K562 (cell line): ENCODE measurements at regions not wholly inside any gene's neighbourhood (a gene's known extent, or its start where the extent isn't known, plus 50 kb on each side); places are given as distances from the start of the nearest gene placed in this dataset.

Experiments used
- ATAC-seq: fragments of 200-7000 bp; cut with Tn5 transposase; 3 replicates; pipeline ENCODE4 v1.9.1; 2020; ENCODE audit warnings: moderate library complexity
- BruUV-seq: library from RNA; stranded (reverse); fragments of 400-500 nt; replicated peaks from 2 replicates; lab custom pipeline; 2021; lab: Mats Ljungman, UMichigan
- CTCF ChIA-PET: fragments of 300-600 bp; formaldehyde crosslinking; extraction: SDS; loops from one replicate; lab custom pipeline; 2021; ENCODE audit warnings: low intra/inter-chr PET ratio; lab: Yijun Ruan, JAX
- POLR2A ChIA-PET: fragments of 300-600, 350-650 bp; sonication (Branson Sonifier 250); formaldehyde crosslinking; extraction: SDS; loops from one replicate; lab custom pipeline; 2021; ENCODE audit warnings: antibody characterized with exemption, inconsistent platforms; lab: Yijun Ruan, JAX
- DNase-seq, 4 experiments: peaks; one replicate each; pipeline versions ENCODE4 v3.0.0 to v3.0.0-alpha.2; 2011 to 2018; ENCODE audit warnings: low spot score in 3 of 4, mixed read lengths in 3 of 4; ENCODE audit errors: extremely low read depth in 1 of 4
- FAIRE-seq: peaks from 2 replicates; lab custom pipeline; 2011; peaks lifted over from hg19 to GRCh38; lab: Jason Lieb, UNC
- H2AFZ ChIP-seq: 2 replicates; pipeline ENCODE4 v1.6.0; 2011; ENCODE audit warnings: low read depth, low read length, control low read depth, inconsistent platforms
- H3K27ac ChIP-seq: fragments of 200-600 bp; 3 replicates; pipeline ENCODE4 v1.8.0; 2011; ENCODE audit warnings: low read depth, mild to moderate bottlenecking, control low read depth, inconsistent platforms, low read length, moderate library complexity, mixed read lengths; ENCODE audit errors: extremely low read depth
- H3K27me3 ChIP-seq, 2 experiments: fragments of 300-600 bp in 1 of 2; 2 replicates in 1 of 2; 3 replicates in 1 of 2; pipeline versions ENCODE4 v1.6.0 to v1.8.0; 2011; ENCODE audit warnings: inconsistent platforms in 2 of 2, low read length in 2 of 2, mild to moderate bottlenecking in 1 of 2, mixed read lengths in 1 of 2, moderate library complexity in 1 of 2; ENCODE audit not compliant: control insufficient read depth in 2 of 2, insufficient read depth in 2 of 2
- H3K36me3 ChIP-seq: fragments of 300-600 bp; 3 replicates; pipeline ENCODE4 v1.8.0; 2011; ENCODE audit warnings: mild to moderate bottlenecking, low read length, inconsistent platforms; ENCODE audit not compliant: control insufficient read depth, insufficient read depth
- H3K4me1 ChIP-seq, 2 experiments: fragments of 200-600 bp in 1 of 2; replicated peaks in 1 of 2; 2 replicates in 1 of 2; 3 replicates in 1 of 2; pipeline versions ENCODE4 v1.5.1 to v1.8.0; 2011; ENCODE audit warnings: inconsistent platforms in 2 of 2, low read length in 2 of 2, mild to moderate bottlenecking in 1 of 2, mixed read lengths in 1 of 2, moderate library complexity in 1 of 2; ENCODE audit not compliant: control insufficient read depth in 2 of 2, insufficient read depth in 2 of 2
- H3K4me2 ChIP-seq: 2 replicates; pipeline ENCODE4 v1.6.1; 2011; ENCODE audit warnings: low read length, control low read depth, inconsistent platforms, mixed read lengths; ENCODE audit not compliant: insufficient read depth
- H3K4me3 ChIP-seq: fragments of 200-600 bp; sonication (generic), shearing (Covaris generic); 2 replicates; pipeline ENCODE4 v1.5.1; 2016; ENCODE audit warnings: control low read depth, inconsistent platforms
- H3K79me2 ChIP-seq: fragments of 200-600 bp; 3 replicates; pipeline ENCODE4 v1.8.0; 2011; ENCODE audit warnings: low read length, inconsistent platforms; ENCODE audit not compliant: control insufficient read depth, insufficient read depth
- H3K9ac ChIP-seq, 2 experiments: 2 replicates each; pipeline versions ENCODE4 v1.6.0 to v1.6.1; 2011; ENCODE audit warnings: low read depth in 2 of 2, low read length in 2 of 2, control low read depth in 1 of 2, inconsistent platforms in 1 of 2, mild to moderate bottlenecking in 1 of 2, mixed read lengths in 1 of 2; ENCODE audit not compliant: insufficient read depth in 1 of 2
- H3K9me1 ChIP-seq: one replicate; pipeline ENCODE4 v1.6.0; 2011; ENCODE audit warnings: inconsistent platforms, mild to moderate bottlenecking, low read length, moderate library complexity; ENCODE audit not compliant: control insufficient read depth, insufficient read depth
- H3K9me3 ChIP-seq: replicated peaks from 2 replicates; pipeline ENCODE4 v1.5.1; 2011; ENCODE audit warnings: low read depth, low read length, inconsistent platforms; ENCODE audit not compliant: control insufficient read depth, insufficient read depth
- H4K20me1 ChIP-seq: replicated peaks from 2 replicates; pipeline ENCODE4 v1.6.1; 2011; ENCODE audit warnings: low read length, inconsistent platforms, mixed read lengths; ENCODE audit not compliant: control insufficient read depth, insufficient read depth
- ARID3B ChIP-seq: fragments of 250-450 bp; sonication (Bioruptor Pico); IDR thresholded peaks from 2 replicates; pipeline ENCODE4 v1.4.0; 2020; ENCODE audit warnings: borderline replicate concordance
- BRF1 ChIP-seq: IDR thresholded peaks from 3 replicates; pipeline ENCODE4 v1.6.1; 2011; ENCODE audit warnings: borderline replicate concordance, mild to moderate bottlenecking; ENCODE audit not compliant: insufficient read length; ENCODE audit errors: extremely low read depth
- EGR1 ChIP-seq: fragments of 450-650 bp; conservative IDR thresholded peaks from 2 replicates; pipeline ENCODE4 v1.6.1; 2017; ENCODE audit warnings: mild to moderate bottlenecking
- HMG20B ChIP-seq: fragments of 250-450 bp; sonication (Bioruptor Pico); IDR thresholded peaks from 2 replicates; pipeline ENCODE4 v1.5.0; 2021; ENCODE audit warnings: mild to moderate bottlenecking
- MECOM ChIP-seq: fragments of 250-450 bp; sonication (Bioruptor Pico); IDR thresholded peaks from 2 replicates; pipeline ENCODE4 v1.8.0; 2022; ENCODE audit warnings: inconsistent platforms
- NBN ChIP-seq: fragments of 450-650 bp; IDR thresholded peaks from 2 replicates; pipeline ENCODE4 v1.6.1; 2016; ENCODE audit warnings: low read depth, mild to moderate bottlenecking
- PHB2 ChIP-seq: fragments of 450-650 bp; IDR thresholded peaks from 2 replicates; pipeline ENCODE4 v1.6.1; 2017; ENCODE audit warnings: low read depth
- SAFB ChIP-seq: fragments of 200-400 bp; formaldehyde crosslinking; IDR thresholded peaks from 2 replicates; pipeline ENCODE4 v1.6.1; 2017; ENCODE audit warnings: low read depth, low read length, borderline replicate concordance
- ZNF431 ChIP-seq: sonication (generic); formaldehyde crosslinking; IDR thresholded peaks from 2 replicates; pipeline ENCODE4 v1.8.0; 2022; ENCODE audit warnings: mild to moderate bottlenecking, missing genetic modification reagents
- WGBS: fragments of 100-300 bp; shearing (Covaris generic); methylation state at CpG from one replicate; pipeline ENCODE4 v1.1.6; 2016; ENCODE audit warnings: low coverage, mixed read lengths; ENCODE audit not compliant: insufficient coverage; ENCODE audit errors: missing lambda C conversion rate; 5-methylcytosine and 5-hydroxymethylcytosine counted together
- in situ Hi-C: fragments of 300-500 bp; cut with MboI; formaldehyde crosslinking; loops from 4 replicates; pipeline ENCODE4 v1.15.0; 2018; ENCODE audit warnings: inconsistent platforms, mixed read lengths
- intact Hi-C: fragments of 100-400 bp; cut with micrococcal nuclease; formaldehyde crosslinking; loops from 2 replicates; pipeline ENCODE4 v1.14.2; 2022
- TF ChIP-seq, protein P1 (sequence below): fragments of 150-350 bp; IDR thresholded peaks from 2 replicates; pipeline ENCODE4 v1.6.1; 2014; ENCODE audit warnings: low read depth, mild to moderate bottlenecking, low read length, borderline replicate concordance
- TF ChIP-seq, protein P2 (sequence below): fragments of 450-650 bp; IDR thresholded peaks from 2 replicates; pipeline ENCODE4 v1.6.1; 2018; ENCODE audit warnings: mild to moderate bottlenecking, low read depth; ENCODE audit not compliant: partially characterized antibody
- TF ChIP-seq, protein P3 (sequence below): fragments of 450-650 bp; IDR thresholded peaks from 2 replicates; pipeline ENCODE4 v1.6.1; 2016
- TF ChIP-seq, protein P4 (sequence below): sonication (generic); formaldehyde crosslinking; IDR thresholded peaks from 2 replicates; pipeline ENCODE4 v1.5.0; 2020; ENCODE audit warnings: missing genetic modification reagents

- intact Hi-C loops = no loop called here
- no peaks in the 10 kb centered on the region for H3K4me1 ChIP-seq
- no peaks in the 10 kb centered on the region for H3K9me1 ChIP-seq
- H2AFZ ChIP-seq = no peak overlapping the region
- no peaks in the 10 kb centered on the region for H3K36me3 ChIP-seq
- WGBS = 5% methylated on average over 5 of the region's 5 CpGs
- POLR2A ChIA-PET = no interaction called here
- no peaks in the 10 kb centered on the region for H3K9me3 ChIP-seq
- CTCF ChIA-PET = no interaction called here
- BruUV-seq = no TSS peak
- H3K4me3 ChIP-seq = no peak overlapping the region
- no peak overlapping the region for H3K4me2 ChIP-seq
- H3K27me3 ChIP-seq = no peaks in the 10 kb centered on the region
- no peak overlapping the region for H3K27ac ChIP-seq
- H3K79me2 ChIP-seq = no peaks in the 10 kb centered on the region
- in situ Hi-C loops = no loop called here
- no peak for ATAC-seq
- DNase-seq = no peak
- H4K20me1 ChIP-seq = no peaks in the 10 kb centered on the region
- H3K9ac ChIP-seq = no peak overlapping the region
- FAIRE-seq = no peak
- no peak for TF ChIP-seq MECOM (CRISPR knock-in tag)
- no peak for TF ChIP-seq BRF1
- no peak for TF ChIP-seq NBN
- TF ChIP-seq, protein P1, sequence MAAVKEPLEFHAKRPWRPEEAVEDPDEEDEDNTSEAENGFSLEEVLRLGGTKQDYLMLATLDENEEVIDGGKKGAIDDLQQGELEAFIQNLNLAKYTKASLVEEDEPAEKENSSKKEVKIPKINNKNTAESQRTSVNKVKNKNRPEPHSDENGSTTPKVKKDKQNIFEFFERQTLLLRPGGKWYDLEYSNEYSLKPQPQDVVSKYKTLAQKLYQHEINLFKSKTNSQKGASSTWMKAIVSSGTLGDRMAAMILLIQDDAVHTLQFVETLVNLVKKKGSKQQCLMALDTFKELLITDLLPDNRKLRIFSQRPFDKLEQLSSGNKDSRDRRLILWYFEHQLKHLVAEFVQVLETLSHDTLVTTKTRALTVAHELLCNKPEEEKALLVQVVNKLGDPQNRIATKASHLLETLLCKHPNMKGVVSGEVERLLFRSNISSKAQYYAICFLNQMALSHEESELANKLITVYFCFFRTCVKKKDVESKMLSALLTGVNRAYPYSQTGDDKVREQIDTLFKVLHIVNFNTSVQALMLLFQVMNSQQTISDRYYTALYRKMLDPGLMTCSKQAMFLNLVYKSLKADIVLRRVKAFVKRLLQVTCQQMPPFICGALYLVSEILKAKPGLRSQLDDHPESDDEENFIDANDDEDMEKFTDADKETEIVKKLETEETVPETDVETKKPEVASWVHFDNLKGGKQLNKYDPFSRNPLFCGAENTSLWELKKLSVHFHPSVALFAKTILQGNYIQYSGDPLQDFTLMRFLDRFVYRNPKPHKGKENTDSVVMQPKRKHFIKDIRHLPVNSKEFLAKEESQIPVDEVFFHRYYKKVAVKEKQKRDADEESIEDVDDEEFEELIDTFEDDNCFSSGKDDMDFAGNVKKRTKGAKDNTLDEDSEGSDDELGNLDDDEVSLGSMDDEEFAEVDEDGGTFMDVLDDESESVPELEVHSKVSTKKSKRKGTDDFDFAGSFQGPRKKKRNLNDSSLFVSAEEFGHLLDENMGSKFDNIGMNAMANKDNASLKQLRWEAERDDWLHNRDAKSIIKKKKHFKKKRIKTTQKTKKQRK = no peak
- TF ChIP-seq, protein P2, sequence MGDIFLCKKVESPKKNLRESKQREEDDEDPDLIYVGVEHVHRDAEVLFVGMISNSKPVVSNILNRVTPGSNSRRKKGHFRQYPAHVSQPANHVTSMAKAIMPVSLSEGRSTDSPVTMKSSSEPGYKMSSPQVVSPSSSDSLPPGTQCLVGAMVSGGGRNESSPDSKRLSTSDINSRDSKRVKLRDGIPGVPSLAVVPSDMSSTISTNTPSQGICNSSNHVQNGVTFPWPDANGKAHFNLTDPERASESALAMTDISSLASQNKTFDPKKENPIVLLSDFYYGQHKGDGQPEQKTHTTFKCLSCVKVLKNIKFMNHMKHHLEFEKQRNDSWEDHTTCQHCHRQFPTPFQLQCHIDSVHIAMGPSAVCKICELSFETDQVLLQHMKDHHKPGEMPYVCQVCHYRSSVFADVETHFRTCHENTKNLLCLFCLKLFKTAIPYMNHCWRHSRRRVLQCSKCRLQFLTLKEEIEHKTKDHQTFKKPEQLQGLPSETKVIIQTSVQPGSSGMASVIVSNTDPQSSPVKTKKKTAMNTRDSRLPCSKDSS = no peak
- TF ChIP-seq ARID3B = no peak
- TF ChIP-seq HMG20B (CRISPR knock-in tag) = no peak
- TF ChIP-seq, protein P3, sequence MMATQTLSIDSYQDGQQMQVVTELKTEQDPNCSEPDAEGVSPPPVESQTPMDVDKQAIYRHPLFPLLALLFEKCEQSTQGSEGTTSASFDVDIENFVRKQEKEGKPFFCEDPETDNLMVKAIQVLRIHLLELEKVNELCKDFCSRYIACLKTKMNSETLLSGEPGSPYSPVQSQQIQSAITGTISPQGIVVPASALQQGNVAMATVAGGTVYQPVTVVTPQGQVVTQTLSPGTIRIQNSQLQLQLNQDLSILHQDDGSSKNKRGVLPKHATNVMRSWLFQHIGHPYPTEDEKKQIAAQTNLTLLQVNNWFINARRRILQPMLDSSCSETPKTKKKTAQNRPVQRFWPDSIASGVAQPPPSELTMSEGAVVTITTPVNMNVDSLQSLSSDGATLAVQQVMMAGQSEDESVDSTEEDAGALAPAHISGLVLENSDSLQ = no peak
- no peak for TF ChIP-seq ZNF431 (CRISPR knock-in tag)
- no peak for TF ChIP-seq EGR1
- TF ChIP-seq SAFB = no peak
- TF ChIP-seq PHB2 = no peak
- TF ChIP-seq, protein P4, sequence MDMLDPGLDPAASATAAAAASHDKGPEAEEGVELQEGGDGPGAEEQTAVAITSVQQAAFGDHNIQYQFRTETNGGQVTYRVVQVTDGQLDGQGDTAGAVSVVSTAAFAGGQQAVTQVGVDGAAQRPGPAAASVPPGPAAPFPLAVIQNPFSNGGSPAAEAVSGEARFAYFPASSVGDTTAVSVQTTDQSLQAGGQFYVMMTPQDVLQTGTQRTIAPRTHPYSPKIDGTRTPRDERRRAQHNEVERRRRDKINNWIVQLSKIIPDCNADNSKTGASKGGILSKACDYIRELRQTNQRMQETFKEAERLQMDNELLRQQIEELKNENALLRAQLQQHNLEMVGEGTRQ (CRISPR knock-in tag) = no peak
Observed at GRCh38 chr1:87688136-87688535, 359.5 kb downstream of the LMO4 start.
